PC-9 (cell line): ENCODE measurements at regions not wholly inside any gene's neighbourhood (a gene's known extent, or its start where the extent isn't known, plus 50 kb on each side); places are given as distances from the start of the nearest gene placed in this dataset.

Experiments used
- CTCF ChIP-seq: fragments of 200-600 bp; sonication (generic); conservative IDR thresholded peaks from 2 replicates; pipeline ENCODE4 v1.6.1; 2017; ENCODE audit warnings: mixed run types, antibody characterized with exemption, mild to moderate bottlenecking, moderate library complexity
- EZH2 ChIP-seq: fragments of 200-600 bp; sonication (generic); IDR thresholded peaks from 2 replicates; pipeline ENCODE4 v1.8.0; 2017; ENCODE audit warnings: antibody characterized with exemption, low read depth

- TF ChIP-seq CTCF (no peak), EZH2 (no peak)
Measured at GRCh38 chr2:238652771-238653157, 195.1 kb upstream of the TWIST2 start.
